ENCODE measurements at regions not wholly inside any gene's neighbourhood (a gene's known extent, or its start where the extent isn't known, plus 50 kb on each side); places are given as distances from the start of the nearest gene placed in this dataset.

DNA sequence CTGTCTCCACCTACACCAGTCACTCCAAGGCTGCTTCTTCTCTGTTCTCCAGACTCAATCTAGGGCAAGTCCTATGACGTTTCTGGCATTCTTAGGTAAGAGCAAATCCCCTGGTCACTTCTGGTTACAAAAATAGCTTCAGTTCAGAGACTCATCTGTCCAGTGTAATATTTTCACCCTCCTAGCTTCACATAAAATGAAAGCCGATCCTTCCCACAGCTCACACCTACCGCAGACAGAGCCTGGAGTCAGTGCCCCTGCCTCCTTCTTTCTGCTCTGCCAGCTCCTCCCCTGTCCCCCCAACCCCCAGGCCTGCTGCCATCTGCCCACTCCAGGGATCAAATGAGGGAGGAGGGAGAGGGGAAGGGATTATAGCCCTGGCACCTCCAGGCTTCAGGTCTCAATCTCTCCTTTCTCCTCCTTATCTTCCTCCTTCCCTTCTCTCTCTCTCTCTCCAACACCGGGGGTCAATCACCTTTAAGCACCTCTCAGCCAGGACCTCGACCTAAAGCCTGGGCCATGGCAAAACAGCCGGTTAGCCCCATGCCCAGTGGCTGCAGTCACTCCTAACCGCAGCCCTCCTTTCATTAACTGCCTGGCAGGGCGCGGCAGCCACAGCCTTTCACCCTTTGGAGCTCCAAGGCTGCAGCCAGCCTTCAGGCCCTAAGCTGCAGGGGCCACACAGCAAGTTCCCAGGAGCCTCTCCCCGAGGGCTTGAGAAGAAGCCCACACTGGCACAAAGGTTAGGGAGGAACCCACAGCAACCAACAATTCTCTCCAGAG is 292.6 kb upstream of the MGMT start:
- H3K4me3 ChIP-seq (replicated peaks; ENCODE audit: low read depth, low read length) = no peak overlapping the region
- DNase-seq (ENCODE audit: low read depth) = no peak
- TF ChIP-seq, protein P1, sequence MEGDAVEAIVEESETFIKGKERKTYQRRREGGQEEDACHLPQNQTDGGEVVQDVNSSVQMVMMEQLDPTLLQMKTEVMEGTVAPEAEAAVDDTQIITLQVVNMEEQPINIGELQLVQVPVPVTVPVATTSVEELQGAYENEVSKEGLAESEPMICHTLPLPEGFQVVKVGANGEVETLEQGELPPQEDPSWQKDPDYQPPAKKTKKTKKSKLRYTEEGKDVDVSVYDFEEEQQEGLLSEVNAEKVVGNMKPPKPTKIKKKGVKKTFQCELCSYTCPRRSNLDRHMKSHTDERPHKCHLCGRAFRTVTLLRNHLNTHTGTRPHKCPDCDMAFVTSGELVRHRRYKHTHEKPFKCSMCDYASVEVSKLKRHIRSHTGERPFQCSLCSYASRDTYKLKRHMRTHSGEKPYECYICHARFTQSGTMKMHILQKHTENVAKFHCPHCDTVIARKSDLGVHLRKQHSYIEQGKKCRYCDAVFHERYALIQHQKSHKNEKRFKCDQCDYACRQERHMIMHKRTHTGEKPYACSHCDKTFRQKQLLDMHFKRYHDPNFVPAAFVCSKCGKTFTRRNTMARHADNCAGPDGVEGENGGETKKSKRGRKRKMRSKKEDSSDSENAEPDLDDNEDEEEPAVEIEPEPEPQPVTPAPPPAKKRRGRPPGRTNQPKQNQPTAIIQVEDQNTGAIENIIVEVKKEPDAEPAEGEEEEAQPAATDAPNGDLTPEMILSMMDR (IDR thresholded peaks at IDR 0.05; ENCODE audit: low read length, missing control alignments) = no peak

DNA sequence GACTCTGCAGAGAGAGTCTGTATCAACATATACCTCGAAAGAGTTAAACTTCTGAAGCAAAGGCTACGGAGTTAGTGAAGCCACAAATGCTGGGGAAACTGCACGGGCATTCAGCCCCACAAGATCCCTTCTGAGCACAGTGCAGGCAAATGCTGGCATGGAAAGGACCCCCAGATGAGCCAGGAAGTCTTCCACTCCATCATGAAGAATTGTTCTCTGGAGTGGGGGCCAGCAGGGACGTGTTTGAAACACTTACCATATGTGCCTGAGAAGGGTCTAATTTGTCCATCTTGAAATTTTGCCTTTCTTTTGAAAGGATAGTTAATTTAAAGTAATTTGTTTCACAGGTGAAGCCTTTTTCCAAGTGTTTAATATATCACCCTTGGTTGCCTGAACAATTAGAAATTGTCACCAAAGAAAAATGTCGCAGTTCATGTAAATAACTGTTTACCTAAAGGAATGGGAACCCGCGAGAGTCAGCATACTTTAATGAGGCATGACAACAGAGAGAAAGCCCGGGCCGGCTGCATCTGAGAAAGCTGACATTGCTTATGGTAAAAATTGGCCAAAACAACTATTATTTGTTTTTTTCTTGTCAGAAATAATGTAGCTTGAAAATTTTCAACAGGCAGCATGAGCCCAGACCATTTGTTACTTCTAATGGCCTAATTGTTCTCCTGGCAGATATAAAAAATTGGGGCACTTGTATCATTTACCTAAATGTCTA is 287.6 kb upstream of the MGMT start:
- no peak for DNase-seq (ENCODE audit: low read depth)
- TF ChIP-seq, protein P1 (IDR thresholded peaks at IDR 0.05; ENCODE audit: low read length, missing control alignments) = no peak
- no peak overlapping the region for H3K4me3 ChIP-seq (replicated peaks; ENCODE audit: low read depth, low read length)

- DNase-seq (ENCODE audit: low read depth) = no peak
- no peak overlapping the region for H3K4me3 ChIP-seq (replicated peaks; ENCODE audit: low read depth, low read length)
- TF ChIP-seq, protein P1 (IDR thresholded peaks at IDR 0.05; ENCODE audit: low read length, missing control alignments) = no peak
These were observed 286.9 kb upstream of the MGMT start for GRCh38 chr10:129179972-129180678.

DNA sequence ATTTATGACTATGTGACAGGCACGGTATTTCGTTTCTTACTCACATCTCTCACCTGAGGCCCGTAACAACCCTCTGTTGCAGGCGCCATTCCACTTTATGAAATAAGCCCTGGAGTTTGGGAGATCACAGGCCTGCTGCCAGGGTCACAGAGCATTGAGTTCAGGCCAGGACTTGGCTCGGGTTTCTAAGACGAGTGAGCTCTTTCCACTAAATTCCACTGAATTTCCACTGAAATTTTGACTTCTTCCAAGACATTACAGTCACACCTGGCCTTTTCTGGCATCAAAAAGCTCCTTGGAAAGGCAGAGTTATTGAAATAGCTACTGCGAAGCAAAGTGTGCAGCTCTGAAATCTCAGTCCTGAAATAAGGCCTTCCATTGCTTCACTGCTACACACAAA is 282.8 kb upstream of the MGMT start:
- DNase-seq (ENCODE audit: low read depth) = no peak
- H3K4me3 ChIP-seq (replicated peaks; ENCODE audit: low read depth, low read length) = no peak overlapping the region
- TF ChIP-seq, protein P1 (IDR thresholded peaks at IDR 0.05; ENCODE audit: low read length, missing control alignments) = no peak

DNA sequence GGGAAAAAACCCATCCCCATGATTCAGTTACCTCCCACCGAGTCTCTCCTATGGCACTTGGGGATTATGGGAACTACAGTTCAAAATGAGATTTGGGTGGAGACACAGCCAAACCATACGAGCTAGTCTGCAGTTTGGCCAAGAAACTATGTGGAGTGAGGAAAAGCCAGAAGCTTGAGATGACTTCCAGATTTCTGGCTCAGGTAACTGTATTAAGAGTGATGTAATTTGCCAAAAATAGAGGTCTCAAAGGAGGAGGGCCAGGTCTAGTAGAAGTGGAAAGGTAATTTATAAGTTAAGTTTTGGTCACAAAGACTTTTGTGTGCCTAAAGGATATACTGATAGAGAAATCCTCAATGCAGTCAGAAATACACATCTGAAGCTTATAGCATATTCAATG is 279.7 kb upstream of the MGMT start:
- TF ChIP-seq, protein P1 (IDR thresholded peaks at IDR 0.05; ENCODE audit: low read length, missing control alignments) = no peak
- no peak overlapping the region for H3K4me3 ChIP-seq (replicated peaks; ENCODE audit: low read depth, low read length)
- DNase-seq (ENCODE audit: low read depth) = no peak

DNA sequence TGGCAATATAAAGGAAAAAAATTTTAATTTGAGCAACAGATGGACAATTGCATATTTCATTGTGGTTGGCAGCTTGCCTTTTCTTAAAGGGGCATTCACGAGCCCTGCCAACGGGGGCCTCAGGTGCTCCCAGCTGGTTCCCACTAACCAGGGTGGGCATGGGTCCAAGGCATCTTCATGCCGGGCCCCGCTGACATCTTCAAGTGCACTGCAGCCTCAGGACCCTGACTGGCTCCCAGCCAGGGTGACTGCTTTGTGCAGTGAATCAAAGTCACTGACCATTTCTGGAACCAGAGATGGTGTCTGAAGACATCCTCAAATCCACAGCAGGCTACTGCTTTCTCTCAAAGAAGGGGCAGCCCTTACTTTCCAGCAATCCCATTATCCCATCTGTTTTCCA is 275.2 kb upstream of the MGMT start:
- TF ChIP-seq, protein P1 (IDR thresholded peaks at IDR 0.05; ENCODE audit: low read length, missing control alignments) = no peak
- H3K4me3 ChIP-seq (replicated peaks; ENCODE audit: low read depth, low read length) = no peak overlapping the region
- DNase-seq (ENCODE audit: low read depth) = no peak

Measured in fibroblast of pulmonary artery (primary cell).